HG03280 (cell line): ENCODE measurements at regions not wholly inside any gene's neighbourhood (a gene's known extent, or its start where the extent isn't known, plus 50 kb on each side); places are given as distances from the start of the nearest gene placed in this dataset.
"Not testable (repeated sequence)": the region's sequence is repeated elsewhere in the genome, so short reads cannot be mapped to it uniquely, and the experiment has no call there.

Experiments used
- ATAC-seq: cut with Tn5 transposase; IDR thresholded peaks from one replicate; pipeline ENCODE4 v1.9.1; 2021; ENCODE audit warnings: mild to moderate bottlenecking, moderate library complexity; ENCODE audit not compliant: unreplicated experiment

- ATAC-seq = no peak
Measured at GRCh38 chr2:90209806-90210205, 1518.3 kb downstream of the RPIA start.

GRCh38 chr2:90215880-90216279 is 1524.4 kb downstream of the RPIA start:
- not testable (repeated sequence) for ATAC-seq

- ATAC-seq = not testable (repeated sequence)
Measured at GRCh38 chr2:90216801-90217200, 1525.3 kb downstream of the RPIA start.

- ATAC-seq = not testable (repeated sequence)
Measured at GRCh38 chr2:90218534-90218933, 1527.1 kb downstream of the RPIA start.

GRCh38 chr2:90220623-90221299 is 1529.3 kb downstream of the RPIA start:
- not testable (repeated sequence) for ATAC-seq

GRCh38 chr2:90221300-90221651 is 1529.8 kb downstream of the RPIA start:
- no peak for ATAC-seq

- not testable (repeated sequence) for ATAC-seq
Measured at GRCh38 chr2:90224767-90225166, 1533.3 kb downstream of the RPIA start.

GRCh38 chr2:90226465-90227072 is 1535.1 kb downstream of the RPIA start:
- ATAC-seq = not testable (repeated sequence)

GRCh38 chr2:90231199-90231598 is 1539.7 kb downstream of the RPIA start:
- ATAC-seq = not testable (repeated sequence)

- not testable (repeated sequence) for ATAC-seq
Measured at GRCh38 chr2:90235452-90235851, 1544.0 kb downstream of the RPIA start.

- not testable (repeated sequence) for ATAC-seq
Measured at GRCh38 chr2:90237923-90238361, 1546.5 kb downstream of the RPIA start.

GRCh38 chr2:90238505-90239230 is 1547.2 kb downstream of the RPIA start:
- ATAC-seq = not testable (repeated sequence)

- not testable (repeated sequence) for ATAC-seq
Measured at GRCh38 chr2:90239769-90240168, 1548.3 kb downstream of the RPIA start.

GRCh38 chr2:90244902-90245765 is 1553.7 kb downstream of the RPIA start:
- not testable (repeated sequence) for ATAC-seq

- not testable (repeated sequence) for ATAC-seq
Measured at GRCh38 chr2:90248400-90248799, 1556.9 kb downstream of the RPIA start.

- ATAC-seq = not testable (repeated sequence)
Measured at GRCh38 chr2:90250350-90250749, 1558.9 kb downstream of the RPIA start.

GRCh38 chr2:90251576-90251975 is 1560.1 kb downstream of the RPIA start:
- ATAC-seq = not testable (repeated sequence)

- not testable (repeated sequence) for ATAC-seq
Measured at GRCh38 chr2:90253306-90253705, 1561.8 kb downstream of the RPIA start.

GRCh38 chr2:90266888-90267287 is 1575.4 kb downstream of the RPIA start:
- ATAC-seq = not testable (repeated sequence)

- ATAC-seq = not testable (repeated sequence)
Measured at GRCh38 chr2:90287751-90288150, 1596.3 kb downstream of the RPIA start.

GRCh38 chr2:90288396-90288795 is 1596.9 kb downstream of the RPIA start:
- ATAC-seq = not testable (repeated sequence)
